Loucy (cell line): ENCODE measurements at regions not wholly inside any gene's neighbourhood (a gene's known extent, or its start where the extent isn't known, plus 50 kb on each side); places are given as distances from the start of the nearest gene placed in this dataset.

Experiments used
- CTCF ChIP-seq: fragments of 200-600 bp; sonication (generic); conservative IDR thresholded peaks from 2 replicates; pipeline ENCODE4 v1.5.1; 2014; ENCODE audit warnings: mild to moderate bottlenecking, antibody characterized with exemption, low read length
- EZH2phosphoT487 ChIP-seq: fragments of 200-600 bp; IDR thresholded peaks from 2 replicates; pipeline ENCODE4 v1.6.1; 2018; ENCODE audit warnings: antibody characterized with exemption, mild to moderate bottlenecking, moderate library complexity, borderline replicate concordance

- no peak for TF ChIP-seq CTCF
- TF ChIP-seq EZH2phosphoT487: no peak
These were observed 219.3 kb upstream of the TMEM45B start for GRCh38 chr11:129596351-129596750.
